ENCODE measurements at regions not wholly inside any gene's neighbourhood (a gene's known extent, or its start where the extent isn't known, plus 50 kb on each side); places are given as distances from the start of the nearest gene placed in this dataset.
A peak's percentile ranks its signal among the peaks of the same experiment; 100 is the strongest.

- TF ChIP-seq ZBTB37 (CRISPR knock-in tag; IDR thresholded peaks at IDR 0.05): no peak
- peak; percentile 69 for TF ChIP-seq SMC3 (IDR thresholded peaks at IDR 0.05; ENCODE audit: low read length)
- TF ChIP-seq ZSCAN20 (CRISPR knock-in tag; IDR thresholded peaks at IDR 0.05; ENCODE audit: borderline replicate concordance): no peak
- TF ChIP-seq ZNF569 (CRISPR knock-in tag; IDR thresholded peaks at IDR 0.05; ENCODE audit: borderline replicate concordance): no peak
- TF ChIP-seq PTBP1 (IDR thresholded peaks at IDR 0.05; ENCODE audit: low read depth, low read length, poor library complexity, severe bottlenecking): no peak
- TF ChIP-seq, protein P1, sequence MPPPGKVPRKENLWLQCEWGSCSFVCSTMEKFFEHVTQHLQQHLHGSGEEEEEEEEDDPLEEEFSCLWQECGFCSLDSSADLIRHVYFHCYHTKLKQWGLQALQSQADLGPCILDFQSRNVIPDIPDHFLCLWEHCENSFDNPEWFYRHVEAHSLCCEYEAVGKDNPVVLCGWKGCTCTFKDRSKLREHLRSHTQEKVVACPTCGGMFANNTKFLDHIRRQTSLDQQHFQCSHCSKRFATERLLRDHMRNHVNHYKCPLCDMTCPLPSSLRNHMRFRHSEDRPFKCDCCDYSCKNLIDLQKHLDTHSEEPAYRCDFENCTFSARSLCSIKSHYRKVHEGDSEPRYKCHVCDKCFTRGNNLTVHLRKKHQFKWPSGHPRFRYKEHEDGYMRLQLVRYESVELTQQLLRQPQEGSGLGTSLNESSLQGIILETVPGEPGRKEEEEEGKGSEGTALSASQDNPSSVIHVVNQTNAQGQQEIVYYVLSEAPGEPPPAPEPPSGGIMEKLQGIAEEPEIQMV (CRISPR knock-in tag; IDR thresholded peaks at IDR 0.05; ENCODE audit: low read depth): no peak
- no peak for TF ChIP-seq MTF1 (CRISPR knock-in tag; IDR thresholded peaks at IDR 0.05)
- TF ChIP-seq BRCA1 (CRISPR knock-in tag; IDR thresholded peaks at IDR 0.05): no peak
- TF ChIP-seq NCOA1 (CRISPR knock-in tag; IDR thresholded peaks at IDR 0.05): no peak
- peak; percentile 56 for TF ChIP-seq U2AF1 (optimal IDR thresholded peaks at IDR 0.05; ENCODE audit: low read depth, low read length)
- TF ChIP-seq AHR (CRISPR knock-in tag; IDR thresholded peaks at IDR 0.05): peak; percentile 65; the same call in 1 of the 2 replicates
- no peak for TF ChIP-seq ZNF772 (CRISPR knock-in tag; IDR thresholded peaks at IDR 0.05)
- TF ChIP-seq FOXP1 (IDR thresholded peaks at IDR 0.05): no peak
- TF ChIP-seq FOXP1 (CRISPR knock-in tag; IDR thresholded peaks at IDR 0.05): no peak
- TF ChIP-seq JDP2 (CRISPR knock-in tag; IDR thresholded peaks at IDR 0.05; ENCODE audit: borderline replicate concordance): no peak
- TF ChIP-seq XBP1 (CRISPR knock-in tag; IDR thresholded peaks at IDR 0.05): no peak
- no peak for TF ChIP-seq ZNF160 (CRISPR knock-in tag; IDR thresholded peaks at IDR 0.05)
- TF ChIP-seq ATF3 (CRISPR knock-in tag; IDR thresholded peaks at IDR 0.05): no peak
- TF ChIP-seq ZMAT3 (CRISPR knock-in tag; conservative IDR thresholded peaks at IDR 0.05): no peak
- TF ChIP-seq JUNB (CRISPR knock-in tag; IDR thresholded peaks at IDR 0.05; ENCODE audit: borderline replicate concordance): no peak
- TF ChIP-seq ZBTB7A (CRISPR knock-in tag; IDR thresholded peaks at IDR 0.05): no peak
- TF ChIP-seq ZMYM4 (CRISPR knock-in tag; IDR thresholded peaks at IDR 0.05): peak; percentile 94
- TF ChIP-seq ZNF10 (CRISPR knock-in tag; IDR thresholded peaks at IDR 0.05; ENCODE audit: borderline replicate concordance, low read depth): no peak
- no peak for TF ChIP-seq GZF1 (CRISPR knock-in tag; IDR thresholded peaks at IDR 0.05)
- TF ChIP-seq MLX (CRISPR knock-in tag; IDR thresholded peaks at IDR 0.05): no peak
- no peak for TF ChIP-seq NFIC (IDR thresholded peaks at IDR 0.05; ENCODE audit: low read length)
- peak; percentile 44; the same call in 1 of the 2 replicates for TF ChIP-seq ZGPAT (CRISPR knock-in tag; IDR thresholded peaks at IDR 0.05)
- TF ChIP-seq ZNF451 (CRISPR knock-in tag; IDR thresholded peaks at IDR 0.05): no peak
Observed at GRCh38 chr11:116276051-116277044, 496.4 kb downstream of the BUD13 start (continued).

Measured in HepG2 (cell line).